Loucy (cell line): ENCODE measurements at regions not wholly inside any gene's neighbourhood (a gene's known extent, or its start where the extent isn't known, plus 50 kb on each side); places are given as distances from the start of the nearest gene placed in this dataset.

Experiments
- H2AFZ ChIP-seq: fragments of 200-600 bp; sonication (generic); 2 replicates; pipeline ENCODE4 v1.6.0; 2016; ENCODE audit warnings: antibody characterized with exemption, mild to moderate bottlenecking, low read length, moderate library complexity
- H3F3A ChIP-seq: fragments of 200-600 bp; 2 replicates; pipeline ENCODE4 v1.6.0; 2016; ENCODE audit warnings: antibody characterized with exemption, low read depth, mild to moderate bottlenecking
- H3K27me3 ChIP-seq: fragments of 200-600 bp; sonication (generic); 2 replicates; pipeline ENCODE4 v1.6.1; 2014; ENCODE audit warnings: low read length, mild to moderate bottlenecking; ENCODE audit not compliant: insufficient read depth, poor library complexity, severe bottlenecking
- H3K36me3 ChIP-seq: fragments of 200-600 bp; sonication (generic); 2 replicates; pipeline ENCODE4 v1.6.1; 2016; ENCODE audit warnings: low read length; ENCODE audit not compliant: insufficient read depth
- H3K4me1 ChIP-seq: fragments of 200-600 bp; sonication (generic); 2 replicates; pipeline ENCODE4 v1.5.1; 2014; ENCODE audit warnings: low read length, mild to moderate bottlenecking; ENCODE audit not compliant: insufficient read depth, poor library complexity, severe bottlenecking
- H3K4me2 ChIP-seq: fragments of 200-600 bp; sonication (generic); 2 replicates; pipeline ENCODE4 v1.6.0; 2014; ENCODE audit warnings: antibody characterized with exemption, low read length, low read depth, mild to moderate bottlenecking; ENCODE audit not compliant: poor library complexity, severe bottlenecking
- H3K4me3 ChIP-seq: fragments of 200-600 bp; sonication (generic); 2 replicates; pipeline ENCODE4 v1.5.1; 2014; ENCODE audit warnings: low read length, mild to moderate bottlenecking, mixed read lengths; ENCODE audit not compliant: poor library complexity, severe bottlenecking
- H3K79me2 ChIP-seq: fragments of 200-600 bp; sonication (generic); 2 replicates; pipeline ENCODE4 v1.6.1; 2014; ENCODE audit warnings: low read length; ENCODE audit not compliant: insufficient read depth
- H3K9ac ChIP-seq: fragments of 200-600 bp; sonication (generic); 2 replicates; pipeline ENCODE4 v1.6.0; 2014; ENCODE audit warnings: mild to moderate bottlenecking, low read depth, low read length, moderate library complexity; ENCODE audit not compliant: poor library complexity, severe bottlenecking
- H3K9me2 ChIP-seq: fragments of 200-600 bp; sonication (generic); replicated peaks from 2 replicates; pipeline ENCODE4 v1.6.1; 2016; ENCODE audit warnings: low read depth, low read length, mixed read lengths
- H3K9me3 ChIP-seq: fragments of 200-600 bp; sonication (generic); 2 replicates; pipeline ENCODE4 v1.6.1; 2014; ENCODE audit warnings: mild to moderate bottlenecking, antibody characterized with exemption, low read length, low read depth; ENCODE audit not compliant: insufficient read depth
- H4K20me1 ChIP-seq: fragments of 200-600 bp; sonication (generic); 2 replicates; pipeline ENCODE4 v1.6.0; 2014; ENCODE audit warnings: antibody characterized with exemption, low read length, mild to moderate bottlenecking; ENCODE audit not compliant: insufficient read depth, poor library complexity, severe bottlenecking
- EZH2phosphoT487 ChIP-seq: fragments of 200-600 bp; IDR thresholded peaks from 2 replicates; pipeline ENCODE4 v1.6.1; 2018; ENCODE audit warnings: antibody characterized with exemption, mild to moderate bottlenecking, moderate library complexity, borderline replicate concordance
- TF ChIP-seq, protein P1 (sequence below): fragments of 200-600 bp; sonication (generic); conservative IDR thresholded peaks from 2 replicates; pipeline ENCODE4 v1.5.1; 2014; ENCODE audit warnings: mild to moderate bottlenecking, antibody characterized with exemption, low read length

DNA sequence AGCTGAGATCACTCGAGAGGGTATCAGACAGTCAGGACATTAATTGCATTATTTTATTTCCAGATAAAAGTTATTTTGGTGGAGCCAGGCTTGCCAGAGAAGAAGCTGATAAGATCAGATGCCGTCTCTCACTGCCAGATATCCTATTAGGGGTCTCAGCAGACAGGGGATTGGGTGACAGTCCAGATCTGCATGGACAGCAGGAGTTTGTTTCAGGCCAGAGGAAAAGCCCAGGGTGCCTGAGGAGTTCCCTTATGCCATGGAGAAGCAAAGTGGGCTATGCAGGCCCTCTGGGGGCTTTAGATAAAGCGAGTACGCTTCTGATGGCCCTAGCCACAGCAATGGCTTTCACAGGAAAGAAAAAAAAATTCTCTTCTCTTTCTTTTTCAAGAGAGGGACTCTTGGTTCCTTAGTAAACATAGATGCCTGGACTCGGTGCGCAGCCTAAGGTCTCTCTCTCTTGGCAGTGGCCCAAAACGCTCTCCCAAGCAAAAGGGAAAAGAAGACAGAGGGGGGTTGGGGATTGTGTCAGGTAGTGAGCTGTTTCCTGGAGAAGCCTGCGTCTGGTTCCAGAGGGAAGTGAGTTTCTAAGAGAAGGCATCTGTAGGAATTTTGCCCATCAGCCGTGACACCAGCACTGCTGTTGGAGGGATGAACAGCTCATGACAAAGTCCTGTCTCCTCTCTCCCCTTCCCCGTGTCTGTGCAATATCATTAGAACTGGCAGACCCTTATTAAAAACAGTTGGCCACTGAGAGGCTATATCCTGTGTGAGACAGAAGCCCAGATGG, 166.3 kb upstream of the FOXF1 start:
- H3K9ac ChIP-seq = no peak overlapping the region

DNA sequence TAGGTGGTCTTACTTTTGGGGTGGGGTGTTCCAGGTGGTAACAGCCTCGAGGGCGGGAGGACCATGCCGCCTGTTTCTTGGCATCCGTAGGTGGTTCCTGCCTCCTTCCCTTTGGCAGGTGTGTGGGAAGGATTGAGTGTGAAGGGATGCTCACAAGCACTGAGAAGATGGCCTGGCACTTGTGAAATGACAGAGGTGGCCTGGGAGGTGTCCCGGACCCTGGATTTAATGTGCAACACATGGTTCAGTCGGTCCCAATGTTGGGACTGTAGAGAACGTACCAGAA, 165.8 kb upstream of the FOXF1 start:
- Histone ChIP-seq H3K4me3 (no peak overlapping the region), H4K20me1 (no peaks in the 10 kb centered on the region), H3K9me2 (no peaks in the 10 kb centered on the region), H3F3A (no peaks in the 10 kb centered on the region), H3K27me3 (no peaks in the 10 kb centered on the region), H3K9me3 (no peaks in the 10 kb centered on the region), H3K9ac (no peak overlapping the region), H2AFZ (no peak overlapping the region), H3K79me2 (no peaks in the 10 kb centered on the region), H3K4me1 (no peaks in the 10 kb centered on the region), H3K36me3 (no peaks in the 10 kb centered on the region), H3K4me2 (no peak overlapping the region)
- TF ChIP-seq, protein P1, sequence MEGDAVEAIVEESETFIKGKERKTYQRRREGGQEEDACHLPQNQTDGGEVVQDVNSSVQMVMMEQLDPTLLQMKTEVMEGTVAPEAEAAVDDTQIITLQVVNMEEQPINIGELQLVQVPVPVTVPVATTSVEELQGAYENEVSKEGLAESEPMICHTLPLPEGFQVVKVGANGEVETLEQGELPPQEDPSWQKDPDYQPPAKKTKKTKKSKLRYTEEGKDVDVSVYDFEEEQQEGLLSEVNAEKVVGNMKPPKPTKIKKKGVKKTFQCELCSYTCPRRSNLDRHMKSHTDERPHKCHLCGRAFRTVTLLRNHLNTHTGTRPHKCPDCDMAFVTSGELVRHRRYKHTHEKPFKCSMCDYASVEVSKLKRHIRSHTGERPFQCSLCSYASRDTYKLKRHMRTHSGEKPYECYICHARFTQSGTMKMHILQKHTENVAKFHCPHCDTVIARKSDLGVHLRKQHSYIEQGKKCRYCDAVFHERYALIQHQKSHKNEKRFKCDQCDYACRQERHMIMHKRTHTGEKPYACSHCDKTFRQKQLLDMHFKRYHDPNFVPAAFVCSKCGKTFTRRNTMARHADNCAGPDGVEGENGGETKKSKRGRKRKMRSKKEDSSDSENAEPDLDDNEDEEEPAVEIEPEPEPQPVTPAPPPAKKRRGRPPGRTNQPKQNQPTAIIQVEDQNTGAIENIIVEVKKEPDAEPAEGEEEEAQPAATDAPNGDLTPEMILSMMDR = no peak
- TF ChIP-seq EZH2phosphoT487 = no peak

More for the DNA sequence above, 166.3 kb upstream of the FOXF1 start:
- H3K9me2 ChIP-seq = no peaks in the 10 kb centered on the region
- no peaks in the 10 kb centered on the region for H3K36me3 ChIP-seq
- no peak overlapping the region for H2AFZ ChIP-seq
- H3F3A ChIP-seq = no peaks in the 10 kb centered on the region
- H3K79me2 ChIP-seq = no peaks in the 10 kb centered on the region
- no peaks in the 10 kb centered on the region for H3K9me3 ChIP-seq
- TF ChIP-seq EZH2phosphoT487 = no peak
- TF ChIP-seq, protein P1 = no peak
- no peak overlapping the region for H3K4me3 ChIP-seq
- no peaks in the 10 kb centered on the region for H3K4me1 ChIP-seq
- no peaks in the 10 kb centered on the region for H3K27me3 ChIP-seq
- H4K20me1 ChIP-seq = no peaks in the 10 kb centered on the region
- H3K4me2 ChIP-seq = no peak overlapping the region

GRCh38 chr16:86344881-86345280, 165.4 kb upstream of the FOXF1 start:
- Histone ChIP-seq H3F3A (no peaks in the 10 kb centered on the region), H3K4me1 (no peaks in the 10 kb centered on the region), H4K20me1 (no peaks in the 10 kb centered on the region), H3K4me3 (no peak overlapping the region), H3K9me3 (no peaks in the 10 kb centered on the region), H2AFZ (no peak overlapping the region), H3K27me3 (no peaks in the 10 kb centered on the region), H3K9me2 (no peaks in the 10 kb centered on the region), H3K79me2 (no peaks in the 10 kb centered on the region), H3K36me3 (no peaks in the 10 kb centered on the region), H3K4me2 (no peak overlapping the region), H3K9ac (no peak overlapping the region)
- TF ChIP-seq, protein P1 = no peak
- TF ChIP-seq EZH2phosphoT487 = no peak
